GM12865 (cell line): ENCODE measurements at regions not wholly inside any gene's neighbourhood (a gene's known extent, or its start where the extent isn't known, plus 50 kb on each side); places are given as distances from the start of the nearest gene placed in this dataset.
A peak's percentile ranks its signal among the peaks of the same experiment; 100 is the strongest.

ENCODE experiments used
- DNase-seq: peaks from one replicate; pipeline ENCODE4 v3.0.0; 2010; ENCODE audit warnings: low read depth
- H3K4me3 ChIP-seq: 2 replicates; pipeline ENCODE4 v1.5.1; 2011; ENCODE audit warnings: mild to moderate bottlenecking, low read depth, low read length, control low read depth
- CTCF ChIP-seq: IDR thresholded peaks from 2 replicates; pipeline ENCODE4 v1.5.1; 2011; ENCODE audit warnings: low read length, control low read depth, low read depth, inconsistent platforms; ENCODE audit not compliant: insufficient read depth; ENCODE audit errors: missing control alignments

DNA sequence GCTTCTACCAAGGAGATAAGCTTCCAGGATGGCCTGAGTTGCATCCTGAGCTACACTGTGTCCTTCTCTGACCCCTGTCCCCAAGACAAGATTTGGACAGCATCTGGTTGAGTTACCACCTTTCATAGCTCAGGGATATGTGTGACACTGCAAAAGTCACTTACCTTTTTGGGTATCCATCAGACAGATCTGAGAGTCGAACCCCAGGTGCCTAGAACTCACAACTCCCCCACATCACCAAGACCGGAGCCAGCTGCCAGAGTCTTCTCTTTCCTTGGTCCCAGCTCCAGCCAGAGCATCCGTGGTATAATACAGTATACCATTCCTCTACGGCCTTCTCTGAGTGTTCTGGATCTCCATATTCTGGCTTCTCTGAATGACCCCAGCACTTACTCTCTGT is 133.0 kb downstream of the CD83 start:
- H3K4me3 ChIP-seq = no peak overlapping the region
- DNase-seq = no peak
- TF ChIP-seq CTCF = no peak

DNA sequence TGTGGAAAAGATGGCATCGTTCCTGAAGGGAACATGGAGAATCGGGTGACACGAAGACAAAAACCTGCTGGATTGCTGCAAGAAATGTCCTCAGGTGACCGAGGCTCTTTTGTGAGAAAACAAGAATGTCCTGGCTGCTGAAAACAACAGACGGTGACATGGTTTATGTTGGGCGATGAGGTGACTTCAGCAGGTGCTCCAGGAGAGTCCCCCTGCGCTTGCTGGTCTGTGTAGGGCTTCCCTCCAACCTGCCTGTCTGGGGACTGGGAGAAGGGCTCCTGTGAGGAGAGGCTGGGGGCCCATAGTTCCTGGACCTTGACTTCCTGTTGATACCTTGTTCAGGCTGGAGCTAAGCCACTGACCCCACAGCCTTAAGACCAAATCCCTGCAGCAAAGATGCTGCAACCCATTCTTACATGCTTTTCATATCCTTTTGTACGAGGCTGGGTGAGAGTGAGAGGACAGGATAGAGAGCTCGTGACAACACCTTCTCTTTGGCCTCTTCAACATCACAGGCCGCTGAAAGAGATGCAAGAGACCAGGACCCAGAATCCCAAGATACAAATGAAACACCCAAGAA is 134.8 kb downstream of the CD83 start:
- no peak overlapping the region for H3K4me3 ChIP-seq
- TF ChIP-seq CTCF = no peak
- no peak for DNase-seq

DNA sequence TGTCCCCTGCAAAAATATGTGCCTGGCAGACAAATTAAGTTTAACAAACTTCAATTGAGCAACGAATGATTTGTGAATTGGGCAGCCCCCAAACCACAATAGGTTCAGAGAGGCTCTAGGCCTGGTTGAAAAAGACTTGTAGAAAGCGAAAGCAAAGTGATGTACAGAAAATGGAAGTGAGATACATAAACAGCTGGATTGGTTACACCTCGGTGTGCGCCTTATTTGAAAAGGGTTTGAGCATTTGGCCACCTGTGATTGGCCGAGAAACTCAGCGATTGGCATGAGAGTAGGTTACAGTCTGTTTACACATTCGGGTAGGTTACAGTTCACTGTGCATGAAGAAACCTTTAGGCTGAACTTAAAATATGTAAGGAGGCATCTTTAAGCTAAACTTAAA is 136.9 kb downstream of the CD83 start:
- no peak for TF ChIP-seq CTCF
- DNase-seq = peak; percentile 74
- H3K4me3 ChIP-seq = no peak overlapping the region

- no peak for DNase-seq
- no peak overlapping the region for H3K4me3 ChIP-seq
- TF ChIP-seq CTCF = no peak
Observed at GRCh38 chr6:14255916-14256315, 138.3 kb downstream of the CD83 start.

GRCh38 chr6:14258117-14258516 is 140.5 kb downstream of the CD83 start:
- no peak overlapping the region for H3K4me3 ChIP-seq
- no peak for TF ChIP-seq CTCF
- no peak for DNase-seq

GRCh38 chr6:14258695-14259593 is 141.4 kb downstream of the CD83 start:
- no peak for DNase-seq
- H3K4me3 ChIP-seq = no peak overlapping the region
- no peak for TF ChIP-seq CTCF
